ENCODE measurements at regions not wholly inside any gene's neighbourhood (a gene's known extent, or its start where the extent isn't known, plus 50 kb on each side); places are given as distances from the start of the nearest gene placed in this dataset.

DNA sequence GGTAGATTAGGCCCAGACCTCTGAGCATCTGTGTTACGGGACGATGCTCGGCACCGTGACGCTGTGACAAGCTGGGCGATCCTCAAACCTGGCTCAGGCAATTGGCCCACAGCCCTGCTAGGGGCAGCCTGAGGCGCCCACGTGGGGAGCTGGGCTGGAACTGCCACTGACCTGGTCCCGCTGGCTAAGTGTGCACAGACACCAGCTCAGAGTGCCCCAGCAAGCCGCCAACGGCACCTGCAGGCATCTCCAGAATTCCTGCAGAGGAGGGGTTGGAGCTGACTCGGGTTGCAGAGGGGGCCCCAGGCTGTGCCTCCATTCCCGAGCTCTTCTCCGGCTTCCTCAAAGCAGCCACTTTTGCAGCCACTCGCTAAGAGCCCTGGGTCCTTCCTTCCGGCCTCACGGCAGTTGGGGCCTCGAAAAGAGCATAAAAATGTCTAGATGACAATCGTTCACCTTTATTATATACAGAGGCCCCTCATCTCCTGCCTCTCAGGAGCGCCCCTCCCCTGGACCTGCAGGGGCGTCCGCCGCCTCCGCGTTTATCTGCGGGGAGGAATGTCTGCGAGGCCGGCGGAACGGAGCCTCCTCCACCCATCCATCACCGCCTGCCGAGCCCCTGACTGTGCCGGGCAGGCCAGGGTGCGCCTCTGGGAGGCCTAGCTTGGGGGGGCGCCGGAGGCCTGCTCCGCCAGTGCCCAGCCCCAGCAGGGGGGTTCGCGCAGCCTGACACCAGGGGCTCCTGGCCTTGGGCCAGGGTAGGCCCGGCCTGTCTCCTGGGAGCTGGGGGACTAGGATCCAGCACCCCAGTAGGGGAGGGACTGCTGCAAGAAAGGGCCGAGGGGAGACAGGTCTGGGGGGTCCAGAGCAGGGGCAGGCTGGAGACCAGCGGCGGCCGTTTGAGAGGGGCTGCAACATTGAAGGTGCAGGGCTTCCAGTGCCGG is 144.9 kb downstream of the BARX1 start:
- BruUV-seq (replicated peaks) = no TSS peak
- Histone ChIP-seq H3K27ac (ENCODE audit: low read length) (no peak overlapping the region), H3K4me3 (ENCODE audit: low read depth in 2 of 2, low read length in 2 of 2) (no peak overlapping the region), H3K36me3 (ENCODE audit: control insufficient read depth, insufficient read depth, low read length) (no peaks in the 10 kb centered on the region), H3K27me3 (ENCODE audit: control insufficient read depth, insufficient read depth, low read length) (no peaks in the 10 kb centered on the region), H3K9me3 (ENCODE audit: control insufficient read depth, insufficient read depth, low read depth, low read length) (no peaks in the 10 kb centered on the region), H3K4me1 (ENCODE audit: control insufficient read depth, insufficient read depth, low read length) (no peaks in the 10 kb centered on the region)
- TF ChIP-seq SIN3A (IDR thresholded peaks at IDR 0.05; ENCODE audit: borderline replicate concordance, insufficient read depth, low read depth, low read length) = no peak
- TF ChIP-seq, protein P1, sequence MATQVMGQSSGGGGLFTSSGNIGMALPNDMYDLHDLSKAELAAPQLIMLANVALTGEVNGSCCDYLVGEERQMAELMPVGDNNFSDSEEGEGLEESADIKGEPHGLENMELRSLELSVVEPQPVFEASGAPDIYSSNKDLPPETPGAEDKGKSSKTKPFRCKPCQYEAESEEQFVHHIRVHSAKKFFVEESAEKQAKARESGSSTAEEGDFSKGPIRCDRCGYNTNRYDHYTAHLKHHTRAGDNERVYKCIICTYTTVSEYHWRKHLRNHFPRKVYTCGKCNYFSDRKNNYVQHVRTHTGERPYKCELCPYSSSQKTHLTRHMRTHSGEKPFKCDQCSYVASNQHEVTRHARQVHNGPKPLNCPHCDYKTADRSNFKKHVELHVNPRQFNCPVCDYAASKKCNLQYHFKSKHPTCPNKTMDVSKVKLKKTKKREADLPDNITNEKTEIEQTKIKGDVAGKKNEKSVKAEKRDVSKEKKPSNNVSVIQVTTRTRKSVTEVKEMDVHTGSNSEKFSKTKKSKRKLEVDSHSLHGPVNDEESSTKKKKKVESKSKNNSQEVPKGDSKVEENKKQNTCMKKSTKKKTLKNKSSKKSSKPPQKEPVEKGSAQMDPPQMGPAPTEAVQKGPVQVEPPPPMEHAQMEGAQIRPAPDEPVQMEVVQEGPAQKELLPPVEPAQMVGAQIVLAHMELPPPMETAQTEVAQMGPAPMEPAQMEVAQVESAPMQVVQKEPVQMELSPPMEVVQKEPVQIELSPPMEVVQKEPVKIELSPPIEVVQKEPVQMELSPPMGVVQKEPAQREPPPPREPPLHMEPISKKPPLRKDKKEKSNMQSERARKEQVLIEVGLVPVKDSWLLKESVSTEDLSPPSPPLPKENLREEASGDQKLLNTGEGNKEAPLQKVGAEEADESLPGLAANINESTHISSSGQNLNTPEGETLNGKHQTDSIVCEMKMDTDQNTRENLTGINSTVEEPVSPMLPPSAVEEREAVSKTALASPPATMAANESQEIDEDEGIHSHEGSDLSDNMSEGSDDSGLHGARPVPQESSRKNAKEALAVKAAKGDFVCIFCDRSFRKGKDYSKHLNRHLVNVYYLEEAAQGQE (IDR thresholded peaks at IDR 0.05; ENCODE audit: insufficient read depth in 1 of 2, low read depth in 2 of 2, low read length in 1 of 2) = no peak
- no peak for TF ChIP-seq TCF7L2 (IDR thresholded peaks at IDR 0.05; ENCODE audit: low read depth, low read length)
- TF ChIP-seq, protein P2, sequence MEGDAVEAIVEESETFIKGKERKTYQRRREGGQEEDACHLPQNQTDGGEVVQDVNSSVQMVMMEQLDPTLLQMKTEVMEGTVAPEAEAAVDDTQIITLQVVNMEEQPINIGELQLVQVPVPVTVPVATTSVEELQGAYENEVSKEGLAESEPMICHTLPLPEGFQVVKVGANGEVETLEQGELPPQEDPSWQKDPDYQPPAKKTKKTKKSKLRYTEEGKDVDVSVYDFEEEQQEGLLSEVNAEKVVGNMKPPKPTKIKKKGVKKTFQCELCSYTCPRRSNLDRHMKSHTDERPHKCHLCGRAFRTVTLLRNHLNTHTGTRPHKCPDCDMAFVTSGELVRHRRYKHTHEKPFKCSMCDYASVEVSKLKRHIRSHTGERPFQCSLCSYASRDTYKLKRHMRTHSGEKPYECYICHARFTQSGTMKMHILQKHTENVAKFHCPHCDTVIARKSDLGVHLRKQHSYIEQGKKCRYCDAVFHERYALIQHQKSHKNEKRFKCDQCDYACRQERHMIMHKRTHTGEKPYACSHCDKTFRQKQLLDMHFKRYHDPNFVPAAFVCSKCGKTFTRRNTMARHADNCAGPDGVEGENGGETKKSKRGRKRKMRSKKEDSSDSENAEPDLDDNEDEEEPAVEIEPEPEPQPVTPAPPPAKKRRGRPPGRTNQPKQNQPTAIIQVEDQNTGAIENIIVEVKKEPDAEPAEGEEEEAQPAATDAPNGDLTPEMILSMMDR (IDR thresholded peaks at IDR 0.05) = no peak
- no peak for TF ChIP-seq POLR2AphosphoS5 (IDR thresholded peaks at IDR 0.05; ENCODE audit: low read depth, low read length)
- DNase-seq (ENCODE audit: low read depth, low spot score) (no peak), ATAC-seq (no peak)
- POLR2A ChIA-PET = no interaction called here
- intact Hi-C loops (cut with micrococcal nuclease; ENCODE audit: unreplicated experiment) = no loop called here
- CTCF ChIA-PET = no interaction called here
- in situ Hi-C loops (cut with HindIII; ENCODE audit: low pct_unique_long_range_greater_than_20kb, low sequenced_read_pairs) = no loop called here

DNA sequence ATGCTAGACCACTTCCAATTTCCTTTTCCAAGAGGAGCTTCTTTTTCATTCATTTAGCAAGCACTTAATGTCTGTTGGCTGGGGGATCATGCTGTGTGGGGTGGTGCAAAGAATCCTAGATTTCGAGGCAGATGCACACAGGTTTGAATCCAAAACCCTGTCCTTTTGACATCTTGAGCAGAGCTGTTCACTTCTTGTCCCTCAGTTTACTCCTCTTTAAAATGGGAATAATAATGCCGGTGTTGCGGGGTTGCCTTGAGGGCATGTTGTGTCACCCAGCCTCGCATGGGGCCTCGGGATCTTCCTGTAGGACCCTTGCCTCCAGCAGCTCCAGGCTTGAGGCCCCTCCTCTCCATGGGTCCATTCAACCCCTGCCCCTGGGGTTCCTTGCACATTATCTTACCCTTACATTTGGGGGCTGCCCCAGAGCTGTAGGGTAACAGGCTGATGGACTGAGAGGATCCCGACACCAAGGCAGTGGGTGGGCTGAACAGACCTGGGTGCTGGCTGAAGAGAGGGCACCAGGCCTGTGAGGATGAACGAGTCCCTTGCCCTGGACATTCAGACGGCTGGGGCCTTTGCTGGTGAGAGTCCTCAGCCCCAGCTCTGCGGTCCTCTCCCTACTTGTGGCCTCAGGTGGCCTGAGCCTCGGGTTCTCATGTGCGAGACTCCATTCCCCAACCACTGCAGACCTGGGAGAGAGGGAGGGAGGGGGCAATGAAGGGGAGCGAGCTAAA is 145.8 kb downstream of the BARX1 start:
- ATAC-seq = no peak
- POLR2A ChIA-PET = no interaction called here
- in situ Hi-C loops (cut with HindIII; ENCODE audit: low pct_unique_long_range_greater_than_20kb, low sequenced_read_pairs) (no loop called here), intact Hi-C loops (cut with micrococcal nuclease; ENCODE audit: unreplicated experiment) (no loop called here)
- TF ChIP-seq TCF7L2 (IDR thresholded peaks at IDR 0.05; ENCODE audit: low read depth, low read length) (no peak), SIN3A (IDR thresholded peaks at IDR 0.05; ENCODE audit: borderline replicate concordance, insufficient read depth, low read depth, low read length) (no peak), POLR2AphosphoS5 (IDR thresholded peaks at IDR 0.05; ENCODE audit: low read depth, low read length) (no peak)
- TF ChIP-seq, protein P1 (IDR thresholded peaks at IDR 0.05; ENCODE audit: insufficient read depth in 1 of 2, low read depth in 2 of 2, low read length in 1 of 2) = no peak
- TF ChIP-seq, protein P2 (IDR thresholded peaks at IDR 0.05) = no peak
- Histone ChIP-seq H3K27me3 (ENCODE audit: control insufficient read depth, insufficient read depth, low read length) (no peaks in the 10 kb centered on the region), H3K9me3 (ENCODE audit: control insufficient read depth, insufficient read depth, low read depth, low read length) (no peaks in the 10 kb centered on the region), H3K4me3 (ENCODE audit: low read depth in 2 of 2, low read length in 2 of 2) (no peak overlapping the region), H3K36me3 (ENCODE audit: control insufficient read depth, insufficient read depth, low read length) (no peaks in the 10 kb centered on the region), H3K27ac (ENCODE audit: low read length) (no peak overlapping the region), H3K4me1 (ENCODE audit: control insufficient read depth, insufficient read depth, low read length) (no peaks in the 10 kb centered on the region)
- CTCF ChIA-PET = no interaction called here
- BruUV-seq (replicated peaks) = no TSS peak
- no peak for DNase-seq (ENCODE audit: low read depth, low spot score)

All from Panc1 (cell line).